BLaER1 treated with 17β-estradiol and CSF1 and Interleukin-3, amounts not matched to agents 10 nM and 100 nM (cell line): ENCODE measurements at regions not wholly inside any gene's neighbourhood (a gene's known extent, or its start where the extent isn't known, plus 50 kb on each side); places are given as distances from the start of the nearest gene placed in this dataset.

Experiments used
- H3K27ac ChIP-seq, 11 experiments: shearing (Covaris generic); formaldehyde crosslinking; 2 replicates each; pipeline ENCODE4 v1.8.1; 2022
- H3K27me3 ChIP-seq, 11 experiments: shearing (Covaris generic); formaldehyde crosslinking; 2 replicates each; pipeline ENCODE4 v1.8.1; 2022
- H3K36me3 ChIP-seq, 11 experiments: shearing (Covaris generic); formaldehyde crosslinking; 2 replicates each; pipeline ENCODE4 v1.8.1; 2022
- H3K4me1 ChIP-seq, 10 experiments: shearing (Covaris generic); formaldehyde crosslinking; 2 replicates each; pipeline ENCODE4 v1.8.1; 2022
- H3K4me2 ChIP-seq, 11 experiments: shearing (Covaris generic); formaldehyde crosslinking; 2 replicates each; pipeline ENCODE4 v1.8.1; 2022
- H3K4me3 ChIP-seq, 10 experiments: shearing (Covaris generic); formaldehyde crosslinking; 2 replicates each; pipeline ENCODE4 v1.8.1; 2022
- H3K9ac ChIP-seq, 11 experiments: shearing (Covaris generic); formaldehyde crosslinking; 2 replicates each; pipeline ENCODE4 v1.8.1; 2022
- H3K9me3 ChIP-seq, 11 experiments: shearing (Covaris generic); formaldehyde crosslinking; replicated peaks in 1 of 11; 2 replicates each; pipeline ENCODE4 v1.8.1; 2022
- H4K20me1 ChIP-seq, 11 experiments: shearing (Covaris generic); formaldehyde crosslinking; 2 replicates each; pipeline ENCODE4 v1.8.1; 2022
- Cebpa-rat ChIP-seq, 11 experiments: shearing (Covaris generic); IDR thresholded peaks; 2 replicates each; pipeline ENCODE4 v1.8.1; 2022

DNA sequence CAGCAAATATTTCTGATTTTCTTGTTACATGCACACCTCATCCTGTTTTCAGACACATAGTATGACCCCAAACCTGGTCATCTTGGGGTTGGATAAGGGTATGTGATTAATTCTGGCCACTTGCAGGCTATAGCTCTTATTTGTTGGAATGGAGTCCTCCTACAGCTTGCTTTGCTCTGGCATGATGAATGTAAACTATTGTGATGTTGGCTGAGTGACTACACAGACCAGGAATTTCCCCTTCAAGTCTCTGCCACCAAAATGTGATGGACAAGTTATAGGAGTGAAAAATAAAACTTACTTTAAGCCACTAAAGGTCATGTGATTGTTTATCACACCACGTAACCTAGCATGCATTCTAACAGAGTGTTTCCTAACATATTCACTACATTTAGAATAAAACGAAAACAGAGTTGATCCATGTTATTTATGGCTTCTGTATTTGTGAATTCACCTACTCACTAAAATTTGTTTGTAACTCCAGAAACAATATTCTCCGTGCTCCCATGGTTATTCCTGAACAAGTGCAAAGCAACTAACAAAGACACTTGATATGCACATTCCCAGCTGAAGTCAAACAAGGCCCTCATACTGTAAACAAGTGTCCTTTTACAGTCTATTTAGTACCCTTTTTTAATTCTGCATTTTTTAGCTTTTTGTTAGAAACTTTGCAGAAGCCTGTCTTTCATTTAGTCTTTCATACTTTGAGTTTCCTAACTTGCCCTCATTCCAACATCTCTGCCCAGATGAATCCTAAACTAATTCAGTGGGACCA, 599.2 kb upstream of the PCDH15 start:
- Histone ChIP-seq H3K27me3 (no peaks in the 10 kb centered on the region), H3K4me1 (no peaks in the 10 kb centered on the region), H3K4me3 (no peak overlapping the region), H3K9ac (no peak overlapping the region), H3K9me3 (no peaks in the 10 kb centered on the region), H4K20me1 (no peaks in the 10 kb centered on the region), H3K36me3 (no peaks in the 10 kb centered on the region), H3K4me2 (no peak overlapping the region), H3K27ac (no peak overlapping the region)
- TF ChIP-seq Cebpa-rat (IDR thresholded peaks at IDR 0.05) = no peak

DNA sequence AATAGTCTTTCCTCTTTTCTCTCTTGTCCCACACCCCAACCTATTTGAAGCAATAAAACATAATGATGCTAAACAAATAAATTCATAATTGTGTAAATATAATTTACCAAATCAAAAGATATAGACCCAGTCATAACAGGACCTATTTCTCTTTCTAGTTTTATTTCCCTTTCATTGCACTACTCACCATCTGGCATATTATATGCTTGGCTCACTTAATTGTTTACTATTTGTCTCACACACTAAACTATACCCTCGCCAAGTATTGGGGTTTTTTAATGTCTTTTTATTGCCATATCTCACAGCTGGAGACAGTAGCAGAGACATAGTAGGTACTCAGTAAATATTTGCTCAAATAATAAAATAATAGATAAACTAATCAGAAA, 597.5 kb upstream of the PCDH15 start:
- no peak for TF ChIP-seq Cebpa-rat (IDR thresholded peaks at IDR 0.05)
- H4K20me1 ChIP-seq = no peaks in the 10 kb centered on the region
- no peaks in the 10 kb centered on the region for H3K27me3 ChIP-seq
- no peak overlapping the region for H3K27ac ChIP-seq
- no peak overlapping the region for H3K9ac ChIP-seq
- H3K4me3 ChIP-seq = no peak overlapping the region
- no peaks in the 10 kb centered on the region for H3K4me1 ChIP-seq
- H3K9me3 ChIP-seq = no peaks in the 10 kb centered on the region
- no peaks in the 10 kb centered on the region for H3K36me3 ChIP-seq
- no peak overlapping the region for H3K4me2 ChIP-seq

DNA sequence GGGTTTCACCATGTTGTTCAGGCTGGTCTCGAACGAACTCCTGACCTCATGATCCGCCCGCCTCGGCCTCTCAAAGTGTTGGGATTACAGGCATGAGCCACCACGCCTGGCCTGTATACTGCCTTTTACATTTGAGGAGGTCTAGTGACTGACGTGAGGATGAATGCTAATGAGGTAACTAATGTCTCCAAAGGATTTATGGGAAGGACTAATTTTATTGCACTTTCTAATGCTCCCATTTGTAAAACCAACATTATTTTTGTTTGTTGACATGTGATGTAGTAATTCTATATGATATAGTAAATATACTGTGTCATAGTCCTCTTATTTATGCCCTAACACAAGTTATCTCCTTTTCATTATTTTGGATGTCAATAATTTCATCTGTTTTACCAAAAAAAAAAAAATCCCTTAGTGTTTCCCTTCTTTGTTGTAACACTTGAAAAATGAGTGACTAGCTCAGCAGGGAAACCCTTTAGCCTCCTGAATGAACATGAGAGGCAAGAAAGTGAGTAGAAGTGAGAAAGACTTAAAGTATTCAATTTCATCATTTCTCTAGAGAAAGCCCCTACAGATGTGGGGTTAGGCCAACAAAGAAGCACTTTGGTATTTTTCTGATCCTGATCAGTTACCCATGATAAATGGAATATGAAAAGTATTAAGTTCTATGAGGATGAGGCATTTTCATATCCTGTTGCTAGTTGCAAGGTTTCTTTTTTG, 596.9 kb upstream of the PCDH15 start:
- Histone ChIP-seq H3K27ac (no peak overlapping the region), H3K9ac (no peak overlapping the region), H4K20me1 (no peaks in the 10 kb centered on the region)

DNA sequence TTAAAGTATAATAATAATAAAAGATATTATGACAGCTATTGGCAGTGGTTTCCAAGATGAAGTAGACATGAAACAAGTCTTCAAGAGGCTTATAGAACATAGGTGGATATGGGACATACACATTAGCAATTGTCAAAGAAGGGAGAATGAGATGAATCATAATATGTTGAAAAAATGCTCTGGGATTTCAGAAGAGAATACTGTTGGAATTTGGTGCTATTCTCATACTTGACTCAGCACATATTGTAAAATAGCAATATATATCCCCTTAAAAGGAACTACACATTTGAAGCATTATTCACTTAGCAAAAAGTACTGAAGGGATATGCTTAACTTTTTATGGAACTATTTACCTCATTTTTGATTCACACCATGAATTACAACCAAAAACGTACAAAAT, 577.2 kb upstream of the PCDH15 start:
- no peaks in the 10 kb centered on the region for H3K36me3 ChIP-seq
- no peak overlapping the region for H3K4me2 ChIP-seq
- no peak overlapping the region for H3K27ac ChIP-seq
- no peak overlapping the region for H3K4me3 ChIP-seq
- peaks cover 0 to 3% (median 0%) of the 10 kb centered on the region in 11 experiments; a peak in 1 of 22 replicates for H3K9me3 ChIP-seq
- TF ChIP-seq Cebpa-rat (IDR thresholded peaks at IDR 0.05) = no peak
- H3K9ac ChIP-seq = no peak overlapping the region
- H3K27me3 ChIP-seq = no peaks in the 10 kb centered on the region
- peaks cover 0 to 9% (median 0%) of the 10 kb centered on the region in 10 experiments; a peak in 3 of 20 replicates for H3K4me1 ChIP-seq
- no peaks in the 10 kb centered on the region for H4K20me1 ChIP-seq

More for the DNA sequence above, 596.9 kb upstream of the PCDH15 start:
- Histone ChIP-seq H3K4me3 (no peak overlapping the region), H3K36me3 (no peaks in the 10 kb centered on the region), H3K9me3 (no peaks in the 10 kb centered on the region), H3K4me1 (no peaks in the 10 kb centered on the region), H3K4me2 (no peak overlapping the region), H3K27me3 (no peaks in the 10 kb centered on the region)
- TF ChIP-seq Cebpa-rat (IDR thresholded peaks at IDR 0.05) = no peak

DNA sequence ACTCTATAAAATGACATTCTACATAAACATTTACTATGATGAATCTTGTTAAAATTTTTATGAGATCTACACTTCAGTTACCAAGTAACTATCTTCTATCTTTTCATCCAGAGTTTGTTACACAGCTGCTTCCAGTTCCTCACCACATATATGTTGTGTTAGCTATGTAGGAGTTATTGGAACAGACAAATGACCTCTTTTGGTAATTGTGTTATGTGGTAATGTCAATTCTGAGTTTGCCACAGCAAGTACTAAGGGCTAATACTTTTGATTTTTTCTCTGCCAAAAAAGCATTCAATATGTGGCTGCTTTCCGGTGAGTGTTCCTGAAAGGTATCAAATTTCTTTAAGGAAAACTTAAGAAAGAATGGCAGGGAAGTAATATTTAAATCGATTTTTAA, 573.9 kb upstream of the PCDH15 start:
- Histone ChIP-seq H3K36me3 (no peaks in the 10 kb centered on the region), H4K20me1 (no peaks in the 10 kb centered on the region), H3K27ac (no peak overlapping the region), H3K9ac (no peak overlapping the region), H3K9me3 (peaks cover 0 to 3% (median 0%) of the 10 kb centered on the region in 11 experiments; a peak in 1 of 22 replicates), H3K4me3 (no peak overlapping the region), H3K4me2 (peak overlapping the region in 1 of 11 experiments; percentile 33; a peak in 1 of 22 replicates), H3K4me1 (peaks cover 0 to 9% (median 6%) of the 10 kb centered on the region in 10 experiments; a peak in 10 of 20 replicates), H3K27me3 (no peaks in the 10 kb centered on the region)
- no peak for TF ChIP-seq Cebpa-rat (IDR thresholded peaks at IDR 0.05)

- peaks cover 0 to 9% (median 6%) of the 10 kb centered on the region in 10 experiments; a peak in 10 of 20 replicates for H3K4me1 ChIP-seq
- no peak overlapping the region for H3K4me3 ChIP-seq
- no peak overlapping the region for H3K4me2 ChIP-seq
- H4K20me1 ChIP-seq = no peaks in the 10 kb centered on the region
- H3K27me3 ChIP-seq = no peaks in the 10 kb centered on the region
- H3K9ac ChIP-seq = no peak overlapping the region
- H3K27ac ChIP-seq = no peak overlapping the region
- H3K36me3 ChIP-seq = no peaks in the 10 kb centered on the region
- H3K9me3 ChIP-seq = peaks cover 0 to 3% (median 0%) of the 10 kb centered on the region in 11 experiments; a peak in 1 of 22 replicates
- TF ChIP-seq Cebpa-rat (IDR thresholded peaks at IDR 0.05) = no peak
Observed at GRCh38 chr10:55374060-55374459, 573.0 kb upstream of the PCDH15 start.

DNA sequence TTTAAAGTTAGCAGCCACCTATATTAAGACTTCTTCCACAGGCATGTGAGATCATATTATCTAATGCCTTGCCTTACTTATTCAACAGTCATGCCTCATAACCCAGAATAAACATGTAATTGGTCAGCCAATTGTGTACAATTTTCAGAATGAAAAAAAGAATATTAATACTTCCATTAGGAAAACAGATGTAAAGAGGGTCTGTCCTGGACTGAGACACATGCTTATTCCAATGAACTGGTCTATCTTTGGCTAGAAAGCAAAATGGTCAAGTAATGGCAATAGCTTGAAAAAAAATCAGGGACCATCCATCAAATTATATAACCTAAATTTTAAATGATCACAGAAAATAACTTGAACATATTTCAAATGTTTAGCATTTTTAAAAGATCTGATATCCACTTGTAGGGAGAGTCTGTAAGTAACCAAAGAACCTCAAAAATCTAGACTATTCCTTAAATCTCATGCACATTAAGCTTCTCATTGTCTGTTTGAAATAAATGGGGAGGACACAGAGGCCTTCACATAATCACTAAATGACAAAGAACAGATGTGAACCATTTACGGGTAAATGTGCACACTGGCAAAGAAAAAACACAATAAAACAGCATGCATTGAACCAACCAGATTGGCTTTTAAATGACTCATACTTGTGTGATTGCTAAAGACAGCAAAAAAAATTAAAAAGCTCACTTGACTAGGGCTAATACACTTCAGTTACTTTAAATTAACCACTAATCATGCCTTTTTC, 568.8 kb upstream of the PCDH15 start:
- Histone ChIP-seq H3K9me3 (peaks cover 0 to 8% (median 0%) of the 10 kb centered on the region in 11 experiments; a peak in 2 of 22 replicates), H3K27me3 (no peaks in the 10 kb centered on the region), H3K4me3 (no peak overlapping the region), H3K27ac (no peak overlapping the region), H3K36me3 (no peaks in the 10 kb centered on the region), H3K4me2 (no peak overlapping the region), H3K9ac (no peak overlapping the region), H4K20me1 (no peaks in the 10 kb centered on the region), H3K4me1 (peaks cover 0 to 16% (median 11%) of the 10 kb centered on the region in 10 experiments; a peak in 14 of 20 replicates)
- TF ChIP-seq Cebpa-rat (IDR thresholded peaks at IDR 0.05) = no peak

- no peaks in the 10 kb centered on the region for H3K36me3 ChIP-seq
- no peaks in the 10 kb centered on the region for H3K27me3 ChIP-seq
- no peak overlapping the region for H3K9ac ChIP-seq
- H3K27ac ChIP-seq = no peak overlapping the region
- peaks cover 0 to 16% (median 11%) of the 10 kb centered on the region in 10 experiments; a peak in 14 of 20 replicates for H3K4me1 ChIP-seq
- no peak overlapping the region for H3K4me3 ChIP-seq
- H3K4me2 ChIP-seq = no peak overlapping the region
- no peaks in the 10 kb centered on the region for H4K20me1 ChIP-seq
- TF ChIP-seq Cebpa-rat (IDR thresholded peaks at IDR 0.05) = no peak
- peaks cover 0 to 14% (median 4%) of the 10 kb centered on the region in 11 experiments; a peak in 5 of 22 replicates for H3K9me3 ChIP-seq
Observed at GRCh38 chr10:55368467-55368866, 567.4 kb upstream of the PCDH15 start.

DNA sequence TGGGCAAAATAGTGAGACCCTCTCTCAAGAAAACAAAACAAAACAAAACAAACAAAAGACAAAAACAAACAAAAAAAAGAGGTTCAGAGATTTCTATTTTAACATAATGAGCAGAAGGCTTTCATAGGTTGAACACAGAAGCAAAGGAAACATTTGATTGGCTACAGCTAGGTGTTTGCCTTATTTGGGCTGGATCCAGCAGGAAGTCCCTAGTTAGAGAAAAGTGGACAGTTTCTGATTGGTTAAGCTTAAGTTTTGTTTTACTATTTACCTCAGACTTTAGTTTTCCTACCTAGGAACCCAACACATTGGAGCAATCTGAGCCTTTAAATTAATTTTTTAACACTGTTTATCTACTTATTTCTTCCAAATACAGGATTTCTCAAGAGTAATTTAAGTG, 566.5 kb upstream of the PCDH15 start:
- Histone ChIP-seq H4K20me1 (no peaks in the 10 kb centered on the region), H3K4me3 (no peak overlapping the region), H3K4me2 (no peak overlapping the region), H3K36me3 (no peaks in the 10 kb centered on the region), H3K27ac (no peak overlapping the region), H3K9ac (no peak overlapping the region), H3K27me3 (no peaks in the 10 kb centered on the region), H3K9me3 (peaks cover 0 to 14% (median 4%) of the 10 kb centered on the region in 11 experiments; a peak in 5 of 22 replicates), H3K4me1 (peaks cover 0 to 16% (median 11%) of the 10 kb centered on the region in 10 experiments; a peak in 14 of 20 replicates)
- TF ChIP-seq Cebpa-rat (IDR thresholded peaks at IDR 0.05) = no peak
